Bronchial epithelial cell (primary cell): ENCODE measurements at regions not wholly inside any gene's neighbourhood (a gene's known extent, or its start where the extent isn't known, plus 50 kb on each side); places are given as distances from the start of the nearest gene placed in this dataset.

Source experiments
- DNase-seq: peaks from one replicate; pipeline ENCODE4 v3.0.0-alpha.2; 2010; ENCODE audit warnings: low read depth
- FAIRE-seq: peaks from 2 replicates; lab custom pipeline; 2011; peaks lifted over from hg19 to GRCh38; lab: Jason Lieb, UNC
- H3K27me3 ChIP-seq: 2 replicates; pipeline ENCODE4 v1.5.1; 2011; ENCODE audit warnings: low read length; ENCODE audit not compliant: control insufficient read depth, insufficient read depth
- H3K36me3 ChIP-seq: 2 replicates; pipeline ENCODE4 v1.5.1; 2011; ENCODE audit warnings: low read length; ENCODE audit not compliant: control insufficient read depth, insufficient read depth
- H3K4me3 ChIP-seq: 2 replicates; pipeline ENCODE4 v1.5.1; 2011; ENCODE audit warnings: mild to moderate bottlenecking, low read depth, low read length, control low read depth
- CTCF ChIP-seq: IDR thresholded peaks from 2 replicates; pipeline ENCODE4 v1.5.1; 2011; ENCODE audit warnings: mild to moderate bottlenecking, moderate library complexity, low read length, control low read depth, inconsistent platforms; ENCODE audit not compliant: insufficient read depth, severe bottlenecking

- Histone ChIP-seq H3K27me3 (no peaks in the 10 kb centered on the region), H3K36me3 (no peaks in the 10 kb centered on the region), H3K4me3 (no peak overlapping the region)
- peak; percentile 80 for DNase-seq
- TF ChIP-seq CTCF = no peak
- peak; percentile 28 for FAIRE-seq
These were observed 79.5 kb downstream of the CHRD start for GRCh38 chr3:184459355-184459754.

GRCh38 chr3:184460276-184460675, 80.4 kb downstream of the CHRD start:
- FAIRE-seq (no peak), DNase-seq (no peak)
- H3K4me3 ChIP-seq = no peak overlapping the region
- H3K36me3 ChIP-seq = no peaks in the 10 kb centered on the region
- no peak for TF ChIP-seq CTCF
- no peaks in the 10 kb centered on the region for H3K27me3 ChIP-seq

GRCh38 chr3:184461219-184461618, 81.4 kb downstream of the CHRD start:
- no peak for DNase-seq
- TF ChIP-seq CTCF = no peak
- Histone ChIP-seq H3K4me3 (no peak overlapping the region), H3K27me3 (no peaks in the 10 kb centered on the region), H3K36me3 (no peaks in the 10 kb centered on the region)
- FAIRE-seq = no peak

GRCh38 chr3:184465883-184466412, 86.1 kb downstream of the CHRD start:
- no peak for DNase-seq
- Histone ChIP-seq H3K36me3 (no peaks in the 10 kb centered on the region), H3K27me3 (no peaks in the 10 kb centered on the region), H3K4me3 (no peak overlapping the region)
- no peak for FAIRE-seq
- TF ChIP-seq CTCF = no peak

- Histone ChIP-seq H3K4me3 (no peak overlapping the region), H3K27me3 (no peaks in the 10 kb centered on the region), H3K36me3 (no peaks in the 10 kb centered on the region)
- TF ChIP-seq CTCF = no peak
- FAIRE-seq (no peak), DNase-seq (no peak)
These were observed 86.6 kb downstream of the CHRD start for GRCh38 chr3:184466413-184466960.

- no peak overlapping the region for H3K4me3 ChIP-seq
- no peaks in the 10 kb centered on the region for H3K27me3 ChIP-seq
- FAIRE-seq (no peak), DNase-seq (no peak)
- no peaks in the 10 kb centered on the region for H3K36me3 ChIP-seq
- no peak for TF ChIP-seq CTCF
These were observed 87.3 kb downstream of the CHRD start for GRCh38 chr3:184467171-184467570.
